ENCODE measurements at regions not wholly inside any gene's neighbourhood (a gene's known extent, or its start where the extent isn't known, plus 50 kb on each side); places are given as distances from the start of the nearest gene placed in this dataset.

DNA sequence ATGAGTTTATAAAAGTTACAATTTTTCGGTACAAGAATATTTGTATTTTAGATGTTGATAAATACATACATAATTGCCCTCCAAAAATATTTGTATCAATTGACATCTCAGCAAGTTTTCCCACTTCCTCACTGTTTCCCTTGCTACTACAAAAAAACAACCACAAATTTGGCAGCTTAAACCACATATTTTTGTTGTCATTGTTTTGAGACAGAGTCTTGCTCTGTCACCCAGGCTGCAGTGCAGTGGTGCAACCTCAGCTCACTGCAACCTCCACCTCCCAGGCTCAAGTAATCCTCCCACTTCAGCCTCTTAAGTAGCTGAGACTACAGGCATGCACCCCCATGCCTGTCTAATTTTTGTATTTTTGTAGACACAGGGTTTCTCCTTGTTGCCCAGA is 162.8 kb upstream of the RARB start:
- no peak for DNase-seq

DNA sequence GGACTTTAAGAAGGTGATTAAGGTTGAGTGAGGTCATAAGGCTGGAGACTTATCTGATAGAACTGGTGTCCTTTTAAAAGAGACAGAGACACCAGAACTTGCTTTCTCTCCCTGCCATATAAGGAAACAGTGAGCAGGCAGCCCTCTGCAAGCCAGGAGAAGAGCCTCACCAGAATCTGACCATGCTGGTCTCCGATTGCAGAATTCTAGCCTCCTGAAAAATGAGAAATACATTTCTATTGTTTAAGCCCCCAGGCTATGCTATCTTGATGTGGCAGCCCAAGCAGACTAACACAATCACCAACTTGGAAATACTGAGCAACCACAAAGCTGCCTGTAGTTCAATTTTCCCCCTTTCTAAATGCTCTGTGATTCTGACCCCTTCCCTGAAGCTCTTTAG is 161.4 kb upstream of the RARB start:
- no peak for DNase-seq

- DNase-seq, result no peak
Measured at GRCh38 chr3:25272090-25272489, 156.0 kb upstream of the RARB start.

GRCh38 chr3:25273582-25274171 is 154.4 kb upstream of the RARB start:
- DNase-seq, result no peak

GRCh38 chr3:25277503-25277902 is 150.6 kb upstream of the RARB start:
- no peak for DNase-seq

DNA sequence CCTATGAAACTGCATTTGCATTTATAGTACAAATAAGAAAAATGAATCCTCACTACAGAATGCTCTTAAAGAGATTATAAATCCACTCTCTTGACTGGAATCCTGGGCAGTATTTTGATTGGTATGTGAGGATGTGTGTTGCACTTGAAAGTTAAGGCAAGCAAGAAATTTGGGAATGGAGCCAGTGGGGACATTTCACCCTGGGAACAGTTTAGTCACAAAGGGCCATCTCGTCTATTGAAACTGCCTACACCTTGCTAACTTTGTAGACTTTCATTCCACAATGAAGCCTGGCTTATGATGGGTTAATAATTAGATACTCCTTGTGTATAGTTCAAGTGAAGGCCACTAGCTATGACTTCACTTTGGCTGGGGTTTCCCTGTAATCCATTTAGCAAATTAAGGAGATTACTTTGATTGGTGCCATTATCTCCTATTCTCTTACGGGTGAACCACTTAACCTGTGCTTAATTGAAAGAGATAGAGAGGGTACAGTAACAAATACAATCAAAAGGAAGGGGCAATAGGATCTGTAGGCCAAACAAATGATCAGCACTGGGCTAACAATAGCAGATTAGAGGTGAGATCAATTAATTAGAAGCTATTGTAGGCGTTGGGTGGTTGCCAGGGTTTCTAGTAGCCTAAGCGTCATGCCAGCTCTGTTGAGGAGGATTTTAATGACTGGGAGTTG is 146.9 kb upstream of the RARB start:
- DNase-seq, result no peak

DNA sequence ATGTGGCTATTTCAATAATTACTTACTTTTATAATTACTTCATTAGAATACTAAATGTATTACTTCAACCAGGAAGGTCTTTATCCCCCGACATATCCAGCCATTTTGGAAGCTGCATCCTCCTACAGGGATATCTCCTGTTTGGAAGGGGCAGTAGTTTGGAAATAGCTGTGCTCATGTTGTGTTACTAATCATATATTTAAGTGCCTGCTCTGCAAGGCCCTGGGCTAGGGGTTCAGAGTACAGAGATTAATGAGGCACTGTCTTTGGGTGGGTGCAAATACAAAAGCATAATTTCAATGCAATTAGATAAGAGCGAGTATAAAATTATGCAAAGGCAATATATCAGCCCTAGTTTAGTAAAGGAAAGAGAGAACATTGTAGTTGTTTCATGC is 146.3 kb upstream of the RARB start:
- no peak for DNase-seq

- DNase-seq, result no peak
Measured at GRCh38 chr3:25283613-25284012, 144.4 kb upstream of the RARB start.

GRCh38 chr3:25284249-25284648 is 143.8 kb upstream of the RARB start:
- no peak for DNase-seq

DNA sequence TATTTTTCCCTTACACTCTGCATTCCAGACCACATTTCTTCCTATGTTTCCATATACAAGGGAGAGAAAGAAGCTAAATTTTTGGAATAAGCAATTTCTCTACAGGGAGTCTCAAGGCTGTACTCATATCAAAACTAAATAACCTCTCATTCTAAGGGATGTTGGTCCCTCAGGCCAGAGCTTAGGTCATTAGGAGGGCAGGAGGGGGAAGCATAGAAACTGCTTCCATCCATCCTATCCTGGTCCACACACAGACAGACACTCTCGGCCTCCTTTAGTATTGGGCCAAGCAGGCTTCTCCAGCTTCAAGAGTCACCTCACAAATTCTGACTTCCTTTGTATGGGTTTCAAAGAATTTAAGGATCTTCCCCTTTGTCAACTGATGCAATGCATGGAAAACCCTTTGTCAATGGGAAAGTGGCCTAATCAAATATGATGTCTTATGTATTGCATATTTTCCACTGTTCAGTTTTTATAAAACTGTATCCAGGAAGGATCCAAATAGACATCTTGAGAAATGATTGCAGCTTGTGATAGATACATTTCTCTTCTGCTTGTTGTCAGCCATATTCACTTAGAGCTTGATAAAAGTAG is 140.7 kb upstream of the RARB start:
- no peak for DNase-seq

DNA sequence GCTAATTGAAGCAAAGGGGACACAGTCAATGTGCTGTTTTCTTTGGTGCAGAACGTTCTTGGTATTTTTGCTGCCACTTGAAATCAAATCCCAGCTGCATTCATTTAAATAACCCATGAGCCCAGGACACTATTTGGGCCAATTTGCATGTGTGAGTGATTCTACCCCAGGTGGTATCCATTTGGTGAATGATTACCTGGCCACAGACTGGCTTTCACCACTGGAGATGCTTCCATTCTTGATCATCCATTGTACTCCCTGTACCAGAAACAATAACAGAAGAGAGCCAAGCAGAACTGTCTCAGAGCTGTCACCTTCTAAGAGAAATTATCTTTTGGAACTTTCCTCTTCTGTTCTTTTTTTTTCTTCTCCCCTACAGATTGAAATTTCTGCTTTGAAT is 139.7 kb upstream of the RARB start:
- no peak for DNase-seq

GRCh38 chr3:25289156-25289555 is 138.9 kb upstream of the RARB start:
- no peak for DNase-seq

GRCh38 chr3:25289663-25290062 is 138.4 kb upstream of the RARB start:
- no peak for DNase-seq

GRCh38 chr3:25291481-25291905 is 136.6 kb upstream of the RARB start:
- no peak for DNase-seq

- no peak for DNase-seq
Measured at GRCh38 chr3:25292036-25292435, 136.0 kb upstream of the RARB start.

- no peak for DNase-seq
Measured at GRCh38 chr3:25292595-25292994, 135.5 kb upstream of the RARB start.

GRCh38 chr3:25293736-25294135 is 134.3 kb upstream of the RARB start:
- no peak for DNase-seq

DNA sequence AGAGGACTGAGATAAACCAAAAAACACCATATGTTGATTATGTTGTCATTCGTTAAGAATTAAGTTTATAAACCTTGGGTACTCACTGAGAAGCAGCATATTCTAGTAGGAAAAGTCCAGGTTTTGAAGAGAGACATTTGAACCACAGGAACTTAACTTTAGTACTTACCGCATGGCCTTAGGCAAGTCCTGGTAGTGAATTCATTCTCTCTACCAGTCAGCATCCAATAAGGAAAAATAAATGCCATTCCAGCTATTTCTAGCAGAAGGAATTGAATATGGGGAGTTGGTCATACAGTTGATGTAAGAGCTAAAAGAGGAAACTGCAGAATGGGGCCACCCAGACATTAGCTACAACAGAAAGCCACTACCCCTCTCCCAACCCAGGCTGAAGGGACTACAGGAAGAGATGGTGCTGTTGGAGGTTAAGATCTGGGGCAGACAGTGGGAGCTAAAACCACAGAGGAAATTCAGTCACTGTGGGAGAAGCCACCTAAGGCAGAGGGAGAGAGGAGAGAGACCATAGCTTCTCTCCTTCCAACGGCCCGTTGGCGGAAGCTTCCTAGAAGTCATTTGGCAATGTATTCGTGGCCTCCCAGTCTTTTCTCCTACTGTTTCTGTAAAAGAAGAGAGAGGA is 133.8 kb upstream of the RARB start:
- no peak for DNase-seq

DNA sequence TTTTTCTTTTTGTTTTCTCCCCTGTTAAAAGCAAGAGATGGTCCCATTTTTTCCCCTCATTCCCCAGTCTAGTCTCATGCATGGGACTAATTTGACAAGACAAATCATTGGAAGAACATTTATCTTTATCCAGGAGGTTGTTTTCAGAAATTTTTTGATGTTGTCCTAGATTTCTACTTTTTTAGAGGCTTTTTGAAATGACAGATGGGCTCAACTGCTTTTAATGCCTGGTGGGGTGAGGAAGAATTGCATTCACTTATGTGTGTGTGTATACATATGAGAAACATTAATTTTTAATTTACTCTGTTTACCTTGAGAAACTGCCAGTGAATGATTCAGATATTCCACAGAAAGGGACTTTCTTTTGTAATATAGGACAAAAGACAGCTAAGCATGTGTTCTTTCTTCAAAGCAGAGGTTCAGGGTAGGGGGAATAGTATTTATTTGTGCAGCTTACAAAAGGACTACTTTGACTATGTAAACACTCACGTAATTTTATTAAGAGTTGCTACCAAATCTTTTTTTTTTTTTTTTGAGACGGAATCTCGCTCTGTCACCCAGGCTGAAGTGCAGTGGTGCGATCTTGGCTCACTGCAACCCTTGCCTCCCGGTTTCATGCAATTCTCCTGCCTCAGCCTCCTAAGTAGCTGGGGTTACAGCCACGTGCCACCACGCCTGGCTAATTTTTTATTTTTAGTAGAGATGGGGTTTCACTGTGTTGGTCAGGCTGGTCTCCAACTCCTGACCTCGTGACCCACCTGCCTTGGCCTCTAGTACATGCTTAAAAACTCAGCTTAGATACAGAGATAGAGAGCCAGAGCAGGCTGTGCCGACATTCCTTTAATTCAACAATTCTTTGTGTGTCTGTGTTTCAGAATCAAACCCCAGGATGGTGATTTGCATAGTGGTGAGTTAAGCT is 130.1 kb upstream of the RARB start:
- DNase-seq, result no peak

GRCh38 chr3:25300141-25300540 is 127.9 kb upstream of the RARB start:
- DNase-seq, result no peak

DNA sequence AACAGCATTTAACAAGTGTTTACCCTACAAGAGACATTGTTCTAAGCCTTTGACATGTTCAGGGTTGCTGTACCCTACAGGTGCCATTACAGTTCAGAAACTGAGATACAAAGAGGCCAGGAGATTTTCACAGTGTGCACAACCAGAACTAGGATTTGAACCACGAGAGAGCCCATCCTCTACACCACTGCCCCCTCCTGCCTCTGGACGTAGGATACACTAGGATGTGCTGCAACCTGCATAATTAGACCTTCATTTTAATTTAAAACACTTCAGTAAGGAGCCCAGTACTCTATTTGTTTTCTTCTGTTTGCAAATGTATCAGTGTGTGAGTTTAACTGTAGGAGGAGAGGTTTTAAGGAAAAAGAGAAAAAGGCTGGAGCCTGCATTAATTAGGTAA is 123.1 kb upstream of the RARB start:
- DNase-seq, result no peak

- DNase-seq, result no peak
Measured at GRCh38 chr3:25306066-25306465, 122.0 kb upstream of the RARB start.

DNA sequence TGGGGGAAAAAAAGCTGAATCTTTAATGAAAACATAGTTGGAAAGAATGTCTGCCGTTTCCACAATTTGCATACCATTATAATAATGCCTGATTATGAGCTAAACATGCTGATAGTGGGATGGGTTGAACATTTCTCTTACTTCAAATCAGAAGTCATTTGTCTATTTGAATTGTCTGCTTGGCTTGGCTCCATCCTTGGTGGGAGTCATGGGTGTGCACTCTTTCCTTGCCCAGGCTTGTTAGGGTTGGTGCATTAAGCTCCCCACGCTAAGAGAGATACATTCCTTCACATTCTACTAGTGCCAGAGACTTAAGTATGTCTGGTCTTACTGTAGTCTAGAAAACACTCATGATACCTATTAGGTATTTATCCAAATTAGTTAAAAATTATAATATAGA is 121.4 kb upstream of the RARB start:
- DNase-seq, result no peak
